Transverse colon (tissue), 4 donors: ENCODE measurements at regions not wholly inside any gene's neighbourhood (a gene's known extent, or its start where the extent isn't known, plus 50 kb on each side); places are given as distances from the start of the nearest gene placed in this dataset.

Experiments
- POLR2AphosphoS5 ChIP-seq, 3 donors: sonication (generic); formaldehyde crosslinking; IDR thresholded peaks; one replicate each; pipeline ENCODE4 v1.6.1; 2016; ENCODE audit warnings: antibody characterized with exemption in 3 of 3
- TF ChIP-seq, protein P1 (sequence below), 5 experiments: fragments of 200-600 bp in 3 of 5; fragments of 450-650 bp in 2 of 5; sonication (generic) in 3 of 5; IDR thresholded peaks; 1 replicate in 2 of 5; 2 replicates in 3 of 5; pipeline ENCODE4 v1.5.1; 2016 to 2017; ENCODE audit warnings: antibody characterized with exemption in 5 of 5, inconsistent platforms in 3 of 5, mild to moderate bottlenecking in 2 of 5, moderate library complexity in 1 of 5

GRCh38 chr5:173423452-173424117, 95.4 kb upstream of the STC2 start:
- TF ChIP-seq, protein P1, sequence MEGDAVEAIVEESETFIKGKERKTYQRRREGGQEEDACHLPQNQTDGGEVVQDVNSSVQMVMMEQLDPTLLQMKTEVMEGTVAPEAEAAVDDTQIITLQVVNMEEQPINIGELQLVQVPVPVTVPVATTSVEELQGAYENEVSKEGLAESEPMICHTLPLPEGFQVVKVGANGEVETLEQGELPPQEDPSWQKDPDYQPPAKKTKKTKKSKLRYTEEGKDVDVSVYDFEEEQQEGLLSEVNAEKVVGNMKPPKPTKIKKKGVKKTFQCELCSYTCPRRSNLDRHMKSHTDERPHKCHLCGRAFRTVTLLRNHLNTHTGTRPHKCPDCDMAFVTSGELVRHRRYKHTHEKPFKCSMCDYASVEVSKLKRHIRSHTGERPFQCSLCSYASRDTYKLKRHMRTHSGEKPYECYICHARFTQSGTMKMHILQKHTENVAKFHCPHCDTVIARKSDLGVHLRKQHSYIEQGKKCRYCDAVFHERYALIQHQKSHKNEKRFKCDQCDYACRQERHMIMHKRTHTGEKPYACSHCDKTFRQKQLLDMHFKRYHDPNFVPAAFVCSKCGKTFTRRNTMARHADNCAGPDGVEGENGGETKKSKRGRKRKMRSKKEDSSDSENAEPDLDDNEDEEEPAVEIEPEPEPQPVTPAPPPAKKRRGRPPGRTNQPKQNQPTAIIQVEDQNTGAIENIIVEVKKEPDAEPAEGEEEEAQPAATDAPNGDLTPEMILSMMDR (IDR thresholded peaks at IDR 0.05): no peak
- no peak for TF ChIP-seq POLR2AphosphoS5 (IDR thresholded peaks at IDR 0.05)
